OCI-M1 (cell line): ENCODE measurements at regions not wholly inside any gene's neighbourhood (a gene's known extent, or its start where the extent isn't known, plus 50 kb on each side); places are given as distances from the start of the nearest gene placed in this dataset.
"Not testable (repeated sequence)": the region's sequence is repeated elsewhere in the genome, so short reads cannot be mapped to it uniquely, and the experiment has no call there.

Experiments used
- DNase-seq: peaks from one replicate; lab custom pipeline; 2025; lab: John Stamatoyannopoulos, UW

GRCh38 chrX:953879-954482, 258.5 kb downstream of the CRLF2 start:
- no peak for DNase-seq

GRCh38 chrX:952816-953215, 259.6 kb downstream of the CRLF2 start:
- no peak for DNase-seq

GRCh38 chrX:947262-947661, 265.2 kb downstream of the CRLF2 start:
- not testable (repeated sequence) for DNase-seq

GRCh38 chrX:943035-943434, 269.4 kb downstream of the CRLF2 start:
- no peak for DNase-seq

GRCh38 chrX:940691-941090, 271.8 kb downstream of the CRLF2 start:
- no peak for DNase-seq

GRCh38 chrX:936979-937769, 275.3 kb downstream of the CRLF2 start:
- DNase-seq, result no peak

GRCh38 chrX:933611-934010, 278.8 kb downstream of the CRLF2 start:
- DNase-seq, result no peak

GRCh38 chrX:928606-929005, 283.8 kb downstream of the CRLF2 start:
- DNase-seq, result no peak

- no peak for DNase-seq
These were observed 285.5 kb downstream of the CRLF2 start for GRCh38 chrX:926991-927390.

GRCh38 chrX:926070-926469, 286.4 kb downstream of the CRLF2 start:
- DNase-seq, result no peak

- no peak for DNase-seq
These were observed 286.8 kb downstream of the CRLF2 start for GRCh38 chrX:925652-926061.

- no peak for DNase-seq
These were observed 287.4 kb downstream of the CRLF2 start for GRCh38 chrX:925094-925493.

- no peak for DNase-seq
These were observed 288.4 kb downstream of the CRLF2 start for GRCh38 chrX:924017-924416.

- no peak for DNase-seq
These were observed 289.7 kb downstream of the SHOX start for GRCh38 chrX:920234-920799.

- DNase-seq, result no peak
These were observed 285.6 kb downstream of the SHOX start for GRCh38 chrX:916230-916599.

- no peak for DNase-seq
These were observed 285.0 kb downstream of the SHOX start for GRCh38 chrX:915427-916229.

- DNase-seq, result no peak
These were observed 283.6 kb downstream of the SHOX start for GRCh38 chrX:914206-914605.

GRCh38 chrX:912677-913076, 282.1 kb downstream of the SHOX start:
- DNase-seq, result no peak

- DNase-seq, result not testable (repeated sequence)
These were observed 278.5 kb downstream of the SHOX start for GRCh38 chrX:909068-909467.

- DNase-seq, result no peak
These were observed 276.0 kb downstream of the SHOX start for GRCh38 chrX:906586-906985.

- no peak for DNase-seq
These were observed 275.4 kb downstream of the SHOX start for GRCh38 chrX:905848-906566.

GRCh38 chrX:903116-903515, 272.5 kb downstream of the SHOX start:
- DNase-seq, result no peak
